HCT116 (cell line): ENCODE measurements at regions not wholly inside any gene's neighbourhood (a gene's known extent, or its start where the extent isn't known, plus 50 kb on each side); places are given as distances from the start of the nearest gene placed in this dataset.

Experiments
- CTCF ChIP-seq, 3 experiments: fragments of 200-600 bp in 1 of 3; sonication (generic) in 1 of 3; IDR thresholded peaks in 2 of 3; conservative IDR thresholded peaks in 1 of 3; 2 replicates each; pipeline ENCODE4 v1.5.1; 2012 to 2017; ENCODE audit warnings: low read depth in 2 of 3, low read length in 2 of 3, antibody characterized with exemption in 1 of 3, borderline replicate concordance in 1 of 3, control low read depth in 1 of 3, mild to moderate bottlenecking in 1 of 3, mixed read lengths in 1 of 3, mixed run types in 1 of 3, moderate library complexity in 1 of 3; ENCODE audit not compliant: insufficient read depth in 1 of 3
- EZH2 ChIP-seq: fragments of 200-600 bp; sonication (generic); IDR thresholded peaks from 2 replicates; pipeline ENCODE4 v1.6.1; 2017; ENCODE audit warnings: antibody characterized with exemption, mixed run types
- MAX ChIP-seq: IDR thresholded peaks from 2 replicates; pipeline ENCODE4 v1.6.1; 2012
- POLR2AphosphoS5 ChIP-seq: IDR thresholded peaks from 2 replicates; pipeline ENCODE4 v1.6.1; 2011; ENCODE audit warnings: mild to moderate bottlenecking, low read depth, low read length, moderate library complexity
- SRF ChIP-seq: IDR thresholded peaks from 2 replicates; pipeline ENCODE4 v1.6.1; 2012; ENCODE audit warnings: low read depth
- TCF7L2 ChIP-seq: IDR thresholded peaks from 2 replicates; pipeline ENCODE4 v1.7.0; 2011; ENCODE audit warnings: borderline replicate concordance, inconsistent platforms; ENCODE audit not compliant: insufficient read depth, insufficient read length; ENCODE audit errors: extremely low read depth
- YY1 ChIP-seq: IDR thresholded peaks from 2 replicates; pipeline ENCODE4 v1.6.1; 2011; ENCODE audit warnings: low read length, low read depth, moderate library complexity, mild to moderate bottlenecking; ENCODE audit not compliant: insufficient replicate concordance; ENCODE audit errors: extremely low read depth

GRCh38 chr15:80324545-80325080 lies 72.6 kb upstream of the CTXND1 start:
- TF ChIP-seq CTCF (IDR thresholded peaks at IDR 0.05 in 2 of 3, conservative IDR thresholded peaks at IDR 0.05 in 1 of 3; ENCODE audit: borderline replicate concordance in 1 of 3, insufficient read depth in 1 of 3, low read depth in 2 of 3, low read length in 2 of 3), result no peak
- no peak for TF ChIP-seq MAX
- TF ChIP-seq EZH2, result no peak
- no peak for TF ChIP-seq POLR2AphosphoS5
- TF ChIP-seq TCF7L2, result no peak
- no peak for TF ChIP-seq SRF
- TF ChIP-seq YY1, result no peak
